HT-29 (cell line): ENCODE measurements at regions not wholly inside any gene's neighbourhood (a gene's known extent, or its start where the extent isn't known, plus 50 kb on each side); places are given as distances from the start of the nearest gene placed in this dataset.
A peak's percentile ranks its signal among the peaks of the same experiment; 100 is the strongest.
"Not testable (repeated sequence)": the region's sequence is repeated elsewhere in the genome, so short reads cannot be mapped to it uniquely, and the experiment has no call there.

Experiments
- DNase-seq: peaks from one replicate; pipeline ENCODE4 v3.0.0-alpha.2; 2015; ENCODE audit warnings: low spot score

DNA sequence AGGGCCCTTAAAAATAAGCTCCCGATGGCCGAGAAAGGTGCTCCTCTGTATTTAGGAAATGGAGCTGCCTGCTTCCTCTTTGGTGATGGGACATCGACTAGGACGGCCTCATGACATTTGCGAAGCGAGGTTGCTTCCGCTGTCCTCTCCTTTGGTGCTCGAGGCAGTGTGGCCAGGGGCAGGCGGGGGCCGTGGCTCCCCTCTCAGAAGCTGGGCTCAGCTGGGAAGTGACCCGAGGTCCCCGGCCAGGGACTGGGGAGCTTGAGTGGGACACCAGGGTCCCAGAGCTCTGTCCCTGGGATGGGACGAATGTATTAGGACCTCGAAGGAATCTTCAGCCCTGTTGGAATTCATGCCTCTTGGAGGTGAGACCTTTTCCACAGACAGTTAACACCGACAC is 151.1 kb downstream of the CTTN start:
- no peak for DNase-seq

DNA sequence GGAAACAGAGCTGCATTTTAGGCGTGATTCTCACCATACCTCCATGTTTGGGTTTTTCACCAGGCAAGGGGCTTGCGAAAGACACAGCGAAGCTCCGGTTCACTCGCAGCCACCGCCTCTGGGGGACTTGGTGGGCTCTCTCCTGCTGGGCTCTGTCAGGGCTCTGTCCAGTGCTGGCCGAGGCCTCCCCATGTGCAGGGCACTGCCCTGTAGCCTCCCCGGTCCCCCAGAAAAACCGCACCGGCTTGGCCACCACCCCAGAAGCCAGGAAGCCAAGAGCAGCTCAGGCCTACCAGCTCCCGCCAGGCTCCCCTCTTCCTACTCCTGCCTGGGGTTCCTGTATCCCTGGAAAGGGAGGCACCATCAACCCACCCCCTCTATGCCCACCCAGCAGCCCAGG is 151.5 kb downstream of the CTTN start:
- DNase-seq = no peak

DNA sequence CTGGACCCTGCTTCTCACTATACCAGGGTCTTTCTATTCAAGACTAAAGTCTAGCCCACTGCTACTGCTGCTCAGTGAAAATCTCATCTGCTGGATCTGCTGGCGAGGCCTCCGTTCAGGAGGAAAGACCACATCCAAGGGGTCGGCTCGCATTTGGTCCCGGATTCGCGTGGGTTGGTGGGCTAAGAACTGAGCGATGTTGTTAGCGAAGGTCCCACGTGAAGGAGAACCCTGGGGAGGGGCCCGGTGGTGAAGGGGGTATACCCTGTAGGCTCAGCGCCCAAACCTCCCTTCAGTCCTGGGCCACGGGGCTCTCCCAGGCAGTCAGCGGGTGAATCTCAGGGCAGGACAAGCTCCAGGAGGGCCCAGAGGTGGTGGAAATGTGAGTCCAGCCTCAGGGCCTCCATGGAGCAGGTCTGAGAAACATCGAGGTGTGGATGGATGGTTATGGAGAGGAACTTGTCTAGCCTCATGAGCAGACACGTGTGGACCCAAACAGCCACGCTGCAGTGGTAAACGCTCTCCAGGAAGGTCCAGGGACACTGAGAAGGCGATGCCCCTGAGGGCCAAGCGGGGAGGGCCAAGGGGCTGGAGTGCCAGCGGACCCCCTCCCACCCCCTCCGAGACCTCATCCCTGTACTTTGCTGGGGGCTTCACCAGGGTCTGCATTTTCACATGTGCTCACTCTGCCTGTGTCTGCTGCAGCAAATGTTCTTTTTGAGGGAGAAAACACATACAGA is 152.3 kb downstream of the CTTN start:
- DNase-seq = no peak

DNA sequence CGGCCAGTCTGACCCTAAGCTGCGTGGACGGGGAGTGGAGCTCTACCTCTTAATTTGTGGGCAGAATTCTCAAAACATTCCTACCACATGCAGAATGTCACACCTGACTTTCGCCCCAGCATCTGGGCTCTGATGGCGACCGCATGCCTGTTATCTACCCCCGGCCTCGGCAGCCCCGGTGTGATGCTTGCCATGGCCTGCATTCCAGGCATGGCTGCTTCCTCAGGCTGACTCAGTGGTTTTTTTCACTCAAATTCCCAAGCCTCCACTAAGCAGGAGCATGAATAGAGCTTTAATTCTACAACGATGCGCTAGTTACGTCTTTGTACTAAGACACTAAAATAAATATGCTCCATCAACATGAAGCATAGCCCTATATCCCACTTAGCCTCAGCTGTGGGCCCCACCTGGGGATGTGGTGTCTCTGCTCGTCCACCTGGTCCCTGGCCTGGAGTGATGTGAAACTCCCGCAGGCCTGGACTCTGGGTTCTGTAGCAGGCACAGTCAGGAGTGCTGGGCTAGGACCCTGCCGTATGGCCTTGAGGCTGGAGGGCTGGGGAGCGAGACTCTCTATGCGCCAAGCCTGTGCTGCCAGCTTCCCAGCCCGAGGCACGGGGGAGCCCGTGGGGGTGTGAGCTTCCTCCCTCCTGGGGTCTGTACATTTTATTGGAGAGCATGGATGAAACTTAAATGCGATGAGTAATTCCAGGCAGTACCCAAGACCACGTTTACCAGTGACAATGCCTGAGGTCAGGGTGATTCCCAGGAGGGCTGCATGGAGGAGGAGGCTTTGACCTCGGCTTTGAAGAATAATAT is 153.2 kb downstream of the CTTN start:
- no peak for DNase-seq

DNA sequence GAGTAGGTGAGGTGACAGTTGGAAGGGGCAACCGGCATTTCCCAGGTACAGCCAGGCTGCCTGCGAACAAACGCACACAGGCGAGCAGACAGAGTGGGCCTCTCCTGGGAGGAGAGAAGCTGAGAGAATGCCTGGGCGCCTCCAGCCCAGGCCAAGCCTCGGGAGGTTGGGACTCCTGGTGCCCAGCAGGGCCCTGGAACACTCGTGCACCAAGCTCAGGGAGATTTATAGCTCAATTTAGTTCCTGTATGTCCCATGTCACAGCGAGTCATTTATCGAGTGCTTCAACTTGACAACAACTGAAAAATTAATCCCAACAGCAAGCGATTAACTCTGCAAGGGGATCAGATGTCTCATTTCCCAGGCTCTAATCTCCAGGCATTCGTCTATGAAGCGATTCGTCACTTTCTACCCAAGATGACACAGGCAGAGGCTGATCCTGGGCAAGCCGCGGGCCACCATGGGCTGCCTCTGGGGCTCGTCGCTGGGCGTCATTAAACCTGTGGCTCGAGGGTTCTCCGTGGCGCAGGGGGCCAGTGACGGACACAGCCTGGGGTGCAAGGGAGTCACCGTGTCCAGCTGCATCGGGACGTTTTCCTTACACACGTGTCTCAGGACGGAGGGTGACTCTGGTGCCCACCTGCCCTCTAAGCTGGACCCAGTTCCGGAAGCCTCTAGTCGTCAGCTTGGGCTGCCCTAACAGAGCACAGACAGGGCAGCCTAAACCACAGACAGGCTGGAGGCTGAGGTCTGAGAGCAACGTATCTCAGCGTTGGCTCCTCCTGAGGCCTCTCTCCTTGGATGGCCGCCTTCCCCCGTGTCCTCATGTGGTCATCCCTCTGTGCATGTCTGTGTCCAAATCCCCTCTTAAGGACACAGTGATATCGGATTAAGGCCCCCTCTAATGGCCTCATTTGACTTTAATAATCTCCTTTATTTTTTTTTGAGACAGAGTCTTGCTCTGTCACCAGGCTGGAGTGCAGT is 154.1 kb downstream of the CTTN start:
- no peak for DNase-seq

DNA sequence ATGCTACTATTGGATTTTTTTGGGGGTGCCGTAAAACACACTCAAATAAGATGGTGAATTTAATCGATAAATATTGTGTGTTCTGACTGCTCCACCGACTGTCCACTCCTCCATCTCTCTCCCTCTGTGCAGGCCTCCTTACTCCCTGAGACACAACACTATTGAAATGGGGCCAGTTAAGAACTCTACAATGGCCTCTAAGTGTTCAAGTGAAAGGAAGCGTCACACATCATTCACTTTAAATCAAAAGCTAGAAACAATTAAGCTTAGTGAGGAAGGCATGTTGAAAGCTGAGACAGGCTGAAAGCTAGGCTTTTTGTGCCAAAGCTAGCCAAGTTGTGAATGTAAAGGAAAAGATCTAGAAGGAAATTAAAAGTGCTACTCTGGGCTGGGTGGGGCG is 156.7 kb downstream of the CTTN start:
- DNase-seq = no peak

DNA sequence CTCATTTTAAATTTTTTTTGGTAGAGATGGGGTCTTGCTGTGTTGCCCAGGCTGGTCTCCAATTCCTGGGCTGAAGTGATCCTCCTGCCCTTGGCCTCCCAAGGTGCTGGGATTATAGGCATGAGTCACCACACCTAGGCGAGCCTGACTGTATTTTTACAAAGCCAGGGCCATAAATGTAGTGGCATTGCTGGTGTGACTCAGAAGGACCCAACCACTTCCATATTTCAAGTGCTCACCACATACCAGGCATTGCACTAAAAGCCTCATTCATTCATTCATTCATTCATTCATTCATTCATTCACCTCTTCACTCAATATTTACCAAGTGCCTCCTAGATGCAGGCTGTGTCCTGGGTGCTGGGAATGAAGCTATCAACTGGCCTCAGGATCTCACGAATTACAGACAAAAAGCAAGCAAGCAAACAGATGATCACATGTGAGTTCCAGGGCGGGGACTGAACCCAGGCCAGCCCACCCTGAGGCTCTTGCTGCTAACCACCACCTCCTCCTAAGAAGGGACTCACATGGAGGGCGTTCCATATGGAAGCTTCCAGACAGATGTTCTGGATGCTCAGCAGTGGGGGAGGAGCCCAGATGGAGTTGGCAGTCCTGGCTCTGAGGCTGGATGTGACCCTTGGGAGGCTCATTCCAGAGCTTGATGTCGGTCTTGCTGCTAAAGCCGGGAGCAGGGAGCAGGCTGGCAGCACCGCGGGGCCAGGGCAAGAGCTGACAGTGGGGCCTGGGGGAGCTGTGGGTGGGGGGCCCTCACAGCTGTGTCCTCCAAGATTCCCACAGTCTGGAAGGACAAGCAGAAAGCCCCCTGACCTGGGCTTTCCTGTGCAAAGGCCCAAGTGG is 158.8 kb downstream of the CTTN start:
- DNase-seq = peak; percentile 36

DNA sequence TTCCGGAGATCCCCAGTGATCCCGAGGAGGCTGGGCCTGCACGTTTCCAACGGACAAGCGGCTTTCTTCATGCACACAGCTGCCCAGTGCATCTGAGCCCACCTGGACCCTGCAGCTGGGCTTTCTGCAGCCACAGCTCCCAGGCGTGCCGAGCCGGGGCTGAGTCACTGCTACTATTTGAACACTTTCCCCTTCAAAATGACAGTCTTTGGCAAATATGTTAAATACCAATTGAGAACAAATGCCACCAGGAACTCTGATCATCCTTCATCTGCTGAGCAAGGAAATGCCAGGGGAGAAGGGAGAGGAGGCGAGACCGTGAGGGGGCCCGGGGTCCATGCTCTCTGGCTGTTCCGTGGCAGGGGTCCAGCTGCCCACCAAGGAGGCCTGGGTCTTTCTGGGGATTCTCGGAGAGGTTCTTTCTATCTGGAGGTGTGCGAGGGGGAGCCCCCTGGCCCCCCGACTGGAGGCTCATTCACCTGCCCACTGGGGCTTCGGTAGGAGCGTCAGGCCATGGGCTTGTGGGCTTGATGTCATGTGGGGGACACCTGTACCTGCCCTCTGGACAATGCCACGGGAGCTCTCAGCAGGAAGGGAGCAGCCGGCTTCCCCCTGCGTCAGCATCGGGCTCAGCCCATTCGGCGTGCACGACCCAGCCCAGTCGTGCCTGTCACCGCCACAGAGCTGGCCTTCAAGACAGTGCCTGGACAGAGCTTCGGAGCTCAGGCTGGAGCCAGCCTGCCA is 159.6 kb downstream of the CTTN start:
- no peak for DNase-seq

DNA sequence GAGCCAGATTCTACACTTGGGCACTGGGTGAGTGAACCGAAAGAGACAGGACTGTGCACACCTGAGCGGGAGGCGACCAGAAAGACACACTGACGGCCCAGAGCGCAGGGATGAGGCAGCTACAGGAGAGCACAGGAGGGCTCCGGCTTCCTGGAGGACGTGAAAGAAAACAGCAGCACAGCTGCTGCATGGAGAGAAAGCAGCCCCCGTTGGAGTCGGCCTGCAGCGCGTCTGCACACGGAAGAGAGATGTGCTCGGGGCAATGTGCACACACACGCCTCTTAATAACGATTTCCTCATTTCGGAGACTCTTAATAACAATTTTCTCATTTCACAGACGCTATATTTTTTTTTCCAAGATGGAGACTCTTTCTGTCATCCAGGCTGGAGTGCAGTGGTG is 160.4 kb downstream of the CTTN start:
- no peak for DNase-seq

DNA sequence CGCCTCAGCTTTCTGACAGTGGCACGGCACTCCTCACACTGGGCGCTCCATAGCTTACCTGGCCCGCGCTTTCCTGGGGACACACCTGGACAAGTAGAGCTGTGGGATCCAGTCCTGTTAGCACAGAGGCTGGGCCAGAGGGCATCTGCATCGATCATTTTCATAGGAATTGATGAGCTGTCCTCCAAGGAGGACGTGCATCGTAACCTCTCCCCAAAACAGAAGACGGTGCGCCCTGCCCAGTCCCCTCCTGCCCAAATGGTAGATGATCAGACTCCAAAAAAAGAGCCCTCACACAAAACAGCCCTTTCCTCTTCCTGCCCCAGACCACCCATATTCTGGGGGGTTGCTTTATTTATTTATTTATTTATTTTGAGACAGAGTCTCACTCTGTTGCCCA is 161.2 kb downstream of the CTTN start:
- DNase-seq = no peak

DNA sequence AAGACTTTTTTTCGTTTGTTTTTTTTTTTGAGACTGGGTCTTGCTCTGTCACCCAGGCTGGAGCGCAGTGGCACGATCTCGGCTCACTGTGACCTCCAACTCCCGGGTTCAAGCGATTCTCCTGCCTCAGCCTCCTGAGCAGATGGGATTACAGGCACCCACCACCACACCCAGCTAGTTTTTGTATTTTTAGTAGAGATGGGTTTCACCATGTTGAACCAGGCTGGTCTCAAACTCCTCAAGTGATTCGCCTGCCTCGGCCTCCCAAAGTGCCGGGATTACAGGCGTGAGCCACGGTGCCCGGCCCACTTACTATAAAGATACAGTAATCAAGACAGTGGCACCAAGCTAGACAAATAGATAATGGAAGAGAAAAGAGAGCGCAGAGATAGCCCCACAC is 162.3 kb downstream of the CTTN start:
- DNase-seq = not testable (repeated sequence)

DNA sequence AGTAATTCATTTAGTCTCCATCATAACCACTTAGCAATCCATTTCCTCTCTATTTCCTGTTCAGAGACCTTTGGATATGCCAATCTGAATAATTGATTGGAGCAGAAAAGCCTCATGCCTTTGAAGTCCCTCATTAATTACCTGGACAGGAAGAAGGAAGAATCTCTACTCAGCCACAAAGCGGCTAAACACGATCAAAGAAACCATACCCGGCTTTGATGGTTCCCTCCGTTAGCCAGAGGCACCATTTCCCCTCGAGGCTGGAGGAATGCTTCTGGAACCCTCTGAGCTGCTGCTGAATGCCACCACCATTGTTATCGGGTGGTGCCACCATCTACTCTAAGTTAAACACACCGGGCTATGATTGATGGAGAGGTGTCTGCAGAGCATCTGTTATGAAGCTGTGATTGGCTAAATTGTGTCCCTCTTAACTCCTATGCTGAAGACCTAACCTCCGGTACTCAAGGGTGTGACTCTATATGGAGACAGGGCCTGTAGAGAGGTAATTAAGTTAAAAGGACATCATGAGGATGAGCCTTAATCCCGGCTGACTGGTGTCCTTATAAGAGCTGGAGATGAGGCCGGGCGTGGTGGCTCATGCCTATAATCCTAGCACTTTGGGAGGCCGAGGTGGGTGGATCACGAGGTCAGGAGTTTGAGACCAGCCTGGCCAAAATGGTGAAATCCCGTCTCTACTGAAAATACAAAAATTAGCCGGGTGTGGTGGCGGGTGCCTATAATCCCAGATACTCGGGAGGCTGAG is 168.6 kb downstream of the CTTN start:
- no peak for DNase-seq

DNA sequence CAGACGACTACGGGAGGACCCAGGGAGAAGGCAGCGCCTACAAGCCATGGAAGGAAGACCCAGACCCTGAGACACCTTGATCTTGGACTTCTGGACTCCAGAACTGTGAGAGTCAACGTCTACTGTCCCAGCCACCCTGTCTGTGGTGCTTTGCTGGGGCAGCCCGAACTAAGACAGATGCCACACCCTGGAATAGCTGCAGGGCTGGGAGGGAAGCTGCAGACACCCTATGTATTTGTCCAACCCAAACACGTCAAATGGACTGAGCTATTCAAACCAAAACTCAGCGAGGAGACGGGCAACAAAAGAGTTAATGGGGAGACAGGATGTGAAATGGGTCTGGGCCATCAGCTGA is 169.3 kb downstream of the CTTN start:
- DNase-seq = no peak

DNA sequence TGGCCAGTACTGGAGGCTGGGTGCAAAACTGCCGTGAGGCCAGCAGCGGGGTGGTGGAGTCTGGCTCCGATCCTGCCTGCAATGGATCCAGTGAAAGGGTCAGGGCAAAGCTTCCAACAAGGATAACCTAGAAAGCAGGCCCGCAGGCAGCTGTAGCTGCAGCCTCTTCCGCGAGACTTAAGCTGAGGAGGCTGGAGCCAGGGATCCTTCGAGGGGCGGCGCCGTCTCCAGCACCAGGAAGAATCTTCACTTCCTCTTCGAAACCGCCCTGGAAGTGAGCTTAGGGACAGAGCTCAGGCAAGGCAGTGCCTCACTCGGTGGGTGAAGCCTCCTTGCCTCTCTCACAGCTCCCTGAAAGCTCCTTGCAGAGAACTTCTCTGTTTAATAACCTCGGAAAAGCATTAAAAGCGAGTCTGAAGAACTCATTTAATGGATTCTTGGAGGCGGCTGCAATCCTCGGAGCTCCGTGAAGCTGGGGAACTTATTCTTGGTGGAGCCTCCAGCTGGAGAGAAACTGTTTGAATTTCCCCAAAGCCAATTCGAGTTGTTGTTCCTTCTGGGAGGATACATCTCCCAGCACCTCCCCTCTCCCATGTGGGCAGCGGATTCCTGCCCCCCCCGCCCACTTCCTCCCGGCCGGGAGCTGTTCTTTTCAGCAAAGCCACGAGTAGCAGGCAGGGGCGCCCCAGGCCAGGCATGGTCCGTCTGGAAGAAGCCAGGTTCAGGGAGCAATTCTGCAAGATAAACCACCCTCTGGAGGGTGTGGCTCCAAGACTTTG is 169.9 kb downstream of the CTTN start:
- DNase-seq = peak; percentile 72

DNA sequence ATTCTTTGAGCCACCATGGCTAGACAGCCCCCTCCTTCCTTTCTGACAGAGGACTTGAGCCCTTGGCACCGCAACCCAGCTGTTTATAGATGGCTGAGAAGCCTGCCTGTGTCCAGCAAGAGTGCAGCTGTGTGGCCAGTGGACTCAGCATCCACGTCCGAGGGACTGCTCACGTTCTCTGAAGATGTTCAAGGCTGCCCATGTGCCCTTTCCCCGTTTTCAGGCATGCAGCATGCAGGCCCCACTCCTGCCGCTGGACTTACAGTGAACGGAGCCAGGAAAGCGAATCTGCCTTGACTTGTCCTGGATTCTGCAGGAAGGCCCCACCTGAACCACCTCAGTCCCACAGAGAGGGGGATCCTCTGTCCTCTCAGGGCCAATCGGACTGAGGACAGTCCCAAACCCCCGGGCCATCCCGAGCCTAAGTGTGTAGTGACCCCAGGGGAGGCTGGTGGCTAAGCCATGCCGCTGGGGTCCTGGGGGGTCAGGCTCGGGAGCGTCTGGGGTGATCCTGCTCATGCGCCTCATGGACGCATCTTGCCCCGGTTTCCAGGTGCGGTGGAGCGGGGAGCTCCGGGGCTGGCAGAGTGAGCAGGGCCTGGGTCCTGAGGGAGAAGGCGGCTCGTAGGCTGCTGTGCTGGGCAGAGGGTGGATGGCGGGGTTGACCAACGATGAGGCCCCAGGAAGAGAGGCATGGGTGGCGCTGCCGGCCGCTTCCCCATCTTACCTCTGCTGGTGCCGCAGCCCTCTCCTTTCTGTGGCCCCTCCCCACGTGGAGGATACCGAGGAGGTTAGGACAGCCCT is 170.7 kb downstream of the CTTN start:
- no peak for DNase-seq

DNA sequence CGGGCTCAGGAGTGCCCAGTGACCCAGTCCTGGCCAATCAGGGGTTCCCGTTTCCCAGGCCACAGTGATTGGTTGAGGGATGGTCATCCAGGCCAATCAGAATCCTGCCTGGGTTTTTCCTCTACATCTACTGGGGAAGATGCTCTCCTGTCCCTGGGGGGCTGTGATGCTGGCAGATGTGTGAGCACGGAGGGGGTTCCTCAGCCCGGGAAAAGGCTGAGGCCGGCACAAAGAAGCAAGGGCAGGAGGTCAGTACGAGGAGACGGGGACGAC is 171.2 kb downstream of the CTTN start:
- DNase-seq = no peak

DNA sequence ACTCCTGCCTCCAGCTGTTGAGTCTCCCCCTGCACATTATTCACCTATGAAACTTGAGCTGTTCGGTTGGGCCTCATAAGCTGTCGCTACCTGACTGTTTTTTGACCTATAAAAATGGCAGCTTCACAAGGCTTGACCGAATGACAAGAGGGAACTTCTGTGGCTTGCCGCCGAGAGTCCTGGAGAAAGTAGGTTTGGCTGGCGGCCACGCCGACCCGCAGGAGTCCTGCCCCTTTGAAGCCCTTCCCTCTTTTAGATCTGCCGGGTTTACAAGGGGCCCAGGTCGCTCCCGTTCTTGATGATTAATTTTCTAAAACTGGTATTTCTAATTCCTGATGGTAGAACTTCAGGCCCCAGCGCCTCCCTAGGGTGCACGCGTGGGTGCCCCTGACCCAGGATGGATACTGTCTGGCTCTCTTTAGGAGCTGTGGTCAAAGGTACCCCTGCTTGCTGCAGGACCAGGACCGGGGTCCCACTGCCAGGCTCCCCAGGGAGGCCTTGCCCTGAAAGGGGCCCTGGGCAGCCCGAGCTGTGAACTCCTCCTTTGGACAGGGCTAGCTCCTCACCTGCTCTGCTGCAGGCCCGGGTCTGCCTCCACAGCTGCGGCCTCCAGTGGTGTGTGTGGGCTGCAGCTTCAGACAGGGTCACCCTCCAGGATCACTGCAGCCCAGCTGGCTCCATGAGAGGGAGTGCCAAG is 171.8 kb downstream of the CTTN start:
- DNase-seq = no peak
